Kidney (tissue), 13 donors: ENCODE measurements at regions not wholly inside any gene's neighbourhood (a gene's known extent, or its start where the extent isn't known, plus 50 kb on each side); places are given as distances from the start of the nearest gene placed in this dataset.

Experiments used
- DNase-seq, 5 donors: peaks; one replicate each; pipeline ENCODE4 v3.0.0-alpha.2; 2013 to 2020
- FAIRE-seq: peaks from 2 replicates; lab custom pipeline; 2012; peaks lifted over from hg19 to GRCh38; lab: Jason Lieb, UNC
- H3K27ac ChIP-seq, 2 donors: one replicate each; pipeline ENCODE4 v1.7.0; 2013; ENCODE audit warnings: low read depth in 2 of 2, low read length in 2 of 2, inconsistent platforms in 1 of 2
- H3K27me3 ChIP-seq: one replicate; pipeline ENCODE4 v1.7.1; 2013; ENCODE audit warnings: low read length, inconsistent platforms; ENCODE audit not compliant: control insufficient read depth, insufficient read depth
- H3K36me3 ChIP-seq, 3 donors: one replicate each; pipeline versions ENCODE4 v1.7.0 to v1.7.1; 2013; ENCODE audit warnings: low read length in 3 of 3, control low read depth in 1 of 3, inconsistent platforms in 1 of 3; ENCODE audit not compliant: insufficient read depth in 3 of 3, control insufficient read depth in 2 of 3
- H3K4me1 ChIP-seq, 3 donors: one replicate each; pipeline versions ENCODE4 v1.7.0 to v1.7.1; 2013; ENCODE audit warnings: low read length in 3 of 3, inconsistent platforms in 1 of 3, low read depth in 1 of 3; ENCODE audit not compliant: control insufficient read depth in 2 of 3, insufficient read depth in 2 of 3
- H3K4me3 ChIP-seq, 3 donors: one replicate each; pipeline versions ENCODE4 v1.7.0 to v1.8.1; 2013; ENCODE audit warnings: low read length in 3 of 3, control low read depth in 1 of 3, inconsistent platforms in 1 of 3
- H3K9ac ChIP-seq, 3 donors: one replicate each; pipeline versions ENCODE4 v1.7.0 to v1.7.1; 2013; ENCODE audit warnings: low read length in 3 of 3, control low read depth in 1 of 3, inconsistent platforms in 1 of 3
- H3K9me3 ChIP-seq, 3 donors: one replicate each; pipeline versions ENCODE4 v1.7.0 to v1.7.1; 2013; ENCODE audit warnings: low read length in 3 of 3, control low read depth in 1 of 3, inconsistent platforms in 1 of 3; ENCODE audit not compliant: control insufficient read depth in 2 of 3, insufficient read depth in 1 of 3
- intact Hi-C: fragments of 100-400 bp; cut with DNase I; formaldehyde crosslinking; loops from one replicate; pipeline ENCODE4 v1.11.1; 2022
- TF ChIP-seq, protein P1 (sequence below): IDR thresholded peaks from 3 replicates; pipeline ENCODE4 v1.5.1; 2012; ENCODE audit warnings: mild to moderate bottlenecking, moderate library complexity, borderline replicate concordance; ENCODE audit not compliant: insufficient read depth; ENCODE audit errors: extremely low read depth
- donor health status: control.
- donor health status: control.
- donor health status: control.
- donor health status: control.
- donor health status: control.
- donor health status: DM: yes; HTN: yes; CAD: no.
- donor health status: Normal renal cell carcinoma (clear cell type).

DNA sequence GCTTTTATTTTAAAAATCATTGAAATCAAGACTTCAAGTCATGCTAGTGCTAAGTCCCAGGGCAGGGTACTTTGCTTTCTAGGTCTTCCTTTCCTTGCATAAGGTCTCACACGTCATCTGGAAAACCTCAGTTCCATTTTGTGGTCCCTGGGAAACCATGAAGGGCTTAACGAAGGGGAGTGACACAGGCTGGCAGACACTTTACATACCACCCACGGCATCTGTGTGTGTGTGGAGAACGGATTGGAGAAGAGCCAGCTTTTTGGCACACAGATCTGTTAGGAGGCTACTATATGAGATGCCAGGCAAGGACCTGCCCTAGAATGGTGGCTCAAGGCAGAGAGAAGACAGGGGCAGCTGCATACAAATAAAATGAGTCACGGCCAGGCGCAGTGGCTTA lies 107.5 kb upstream of the NSMCE3 start:
- FAIRE-seq, result no peak
- TF ChIP-seq, protein P1, sequence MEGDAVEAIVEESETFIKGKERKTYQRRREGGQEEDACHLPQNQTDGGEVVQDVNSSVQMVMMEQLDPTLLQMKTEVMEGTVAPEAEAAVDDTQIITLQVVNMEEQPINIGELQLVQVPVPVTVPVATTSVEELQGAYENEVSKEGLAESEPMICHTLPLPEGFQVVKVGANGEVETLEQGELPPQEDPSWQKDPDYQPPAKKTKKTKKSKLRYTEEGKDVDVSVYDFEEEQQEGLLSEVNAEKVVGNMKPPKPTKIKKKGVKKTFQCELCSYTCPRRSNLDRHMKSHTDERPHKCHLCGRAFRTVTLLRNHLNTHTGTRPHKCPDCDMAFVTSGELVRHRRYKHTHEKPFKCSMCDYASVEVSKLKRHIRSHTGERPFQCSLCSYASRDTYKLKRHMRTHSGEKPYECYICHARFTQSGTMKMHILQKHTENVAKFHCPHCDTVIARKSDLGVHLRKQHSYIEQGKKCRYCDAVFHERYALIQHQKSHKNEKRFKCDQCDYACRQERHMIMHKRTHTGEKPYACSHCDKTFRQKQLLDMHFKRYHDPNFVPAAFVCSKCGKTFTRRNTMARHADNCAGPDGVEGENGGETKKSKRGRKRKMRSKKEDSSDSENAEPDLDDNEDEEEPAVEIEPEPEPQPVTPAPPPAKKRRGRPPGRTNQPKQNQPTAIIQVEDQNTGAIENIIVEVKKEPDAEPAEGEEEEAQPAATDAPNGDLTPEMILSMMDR, result no peak
- Histone ChIP-seq H3K9me3 (no peaks in the 10 kb centered on the region), H3K27me3 (no peaks in the 10 kb centered on the region), H3K4me3 (no peak overlapping the region), H3K9ac (no peak overlapping the region), H3K27ac (no peak overlapping the region), H3K36me3 (no peaks in the 10 kb centered on the region), H3K4me1 (no peaks in the 10 kb centered on the region)
- no peak for DNase-seq
- intact Hi-C loops, result no loop called here

DNA sequence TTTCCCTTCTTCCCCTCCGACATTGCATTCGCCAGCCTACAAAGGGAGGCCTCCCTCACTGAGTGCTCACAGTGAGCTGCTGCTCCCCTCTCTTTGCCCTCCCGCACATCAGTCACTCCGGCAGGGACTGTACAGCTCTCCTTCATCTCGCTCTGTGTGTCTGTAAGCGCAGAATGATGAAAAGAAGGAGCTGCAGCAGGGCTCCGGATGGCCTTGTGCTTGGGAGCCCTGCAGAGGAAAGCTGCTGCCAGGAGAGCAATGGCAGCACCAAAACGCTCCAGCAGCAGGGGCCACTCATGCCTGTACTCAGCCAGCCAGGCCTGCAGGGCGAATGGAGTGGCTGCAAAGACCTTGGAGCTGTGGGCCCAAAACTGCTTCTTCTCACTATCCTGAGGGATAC lies 107.0 kb upstream of the NSMCE3 start:
- TF ChIP-seq, protein P1, result no peak
- FAIRE-seq, result no peak

DNA sequence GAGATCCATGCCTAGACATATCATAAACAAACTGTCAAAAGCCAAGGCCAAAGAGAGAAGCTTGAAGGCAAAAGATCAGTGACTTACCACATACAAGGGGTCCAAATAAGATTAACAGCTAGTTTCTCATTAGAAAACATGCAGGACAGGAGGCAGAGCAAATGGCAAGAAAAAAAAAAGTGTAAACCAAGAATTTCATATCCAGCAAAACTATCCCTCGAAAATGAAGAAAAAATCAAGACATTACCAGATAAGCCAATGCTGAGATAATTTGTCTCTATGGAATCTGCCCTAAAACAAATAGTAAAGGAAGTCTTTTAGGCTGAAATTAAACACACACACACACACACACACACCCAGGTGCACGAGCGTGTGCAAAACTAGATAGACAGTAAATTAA lies 99.6 kb upstream of the NSMCE3 start:
- no peaks in the 10 kb centered on the region for H3K27me3 ChIP-seq
- no peak overlapping the region for H3K27ac ChIP-seq
- intact Hi-C loops, result no loop called here
- no peaks in the 10 kb centered on the region for H3K36me3 ChIP-seq
- H3K9ac ChIP-seq, result no peak overlapping the region
- no peaks in the 10 kb centered on the region for H3K4me1 ChIP-seq
- TF ChIP-seq, protein P1, result no peak
- FAIRE-seq (no peak), DNase-seq (no peak)
- peaks cover 0 to 12% (median 7%) of the 10 kb centered on the region in 3 donors for H3K9me3 ChIP-seq
- no peak overlapping the region for H3K4me3 ChIP-seq

More for the DNA sequence above, 107.0 kb upstream of the NSMCE3 start:
- no peaks in the 10 kb centered on the region for H3K4me1 ChIP-seq
- DNase-seq, result peak in 1 of 5 donors; percentile 8
- intact Hi-C loops, result no loop called here
- H3K27ac ChIP-seq, result no peak overlapping the region
- H3K27me3 ChIP-seq, result no peaks in the 10 kb centered on the region
- no peaks in the 10 kb centered on the region for H3K9me3 ChIP-seq
- no peak overlapping the region for H3K4me3 ChIP-seq
- no peak overlapping the region for H3K9ac ChIP-seq
- H3K36me3 ChIP-seq, result no peaks in the 10 kb centered on the region
